Skeletal muscle satellite cell (primary cell): ENCODE measurements at regions not wholly inside any gene's neighbourhood (a gene's known extent, or its start where the extent isn't known, plus 50 kb on each side); places are given as distances from the start of the nearest gene placed in this dataset. TPM values are rescaled to one million over a fixed set of nuclear protein-coding genes. Genes with fewer than 3 reads are reported as not detected.
"Not testable (repeated sequence)": the region's sequence is repeated elsewhere in the genome, so short reads cannot be mapped to it uniquely, and the experiment has no call there.

Source experiments
- H3K27me3 ChIP-seq: 2 replicates; pipeline ENCODE4 v1.7.0; 2013; ENCODE audit warnings: low read length; ENCODE audit not compliant: control insufficient read depth, insufficient read depth
- H3K36me3 ChIP-seq: 2 replicates; pipeline ENCODE4 v1.7.0; 2013; ENCODE audit warnings: mild to moderate bottlenecking, control low read depth, low read length; ENCODE audit not compliant: insufficient read depth
- H3K4me1 ChIP-seq: 2 replicates; pipeline ENCODE4 v1.7.0; 2013; ENCODE audit warnings: low read length; ENCODE audit not compliant: control insufficient read depth, insufficient read depth
- H3K4me2 ChIP-seq: 2 replicates; pipeline ENCODE4 v1.7.0; 2013; ENCODE audit warnings: mild to moderate bottlenecking, low read length
- H3K4me3 ChIP-seq: 2 replicates; pipeline ENCODE4 v1.7.0; 2013; ENCODE audit warnings: low read length
- H3K9ac ChIP-seq: 2 replicates; pipeline ENCODE4 v1.7.0; 2013; ENCODE audit warnings: mild to moderate bottlenecking, low read depth, low read length, moderate library complexity
- H3K9me3 ChIP-seq: replicated peaks from 2 replicates; pipeline ENCODE4 v1.7.0; 2013; ENCODE audit warnings: mild to moderate bottlenecking, control low read depth, low read length
- small RNA-seq: library from RNA; depleted of rRNA; stranded (forward); fragments of <200 nt; gene quantifications from one replicate; pipeline ENCODE3, GENCODE V24; 2012

- not testable (repeated sequence) for H3K36me3 ChIP-seq, H3K9me3 ChIP-seq, H3K4me3 ChIP-seq, H3K4me1 ChIP-seq, H3K9ac ChIP-seq, H3K4me2 ChIP-seq, H3K27me3 ChIP-seq
Measured at GRCh38 chr6:15164855-15165254, 81.0 kb upstream of the JARID2 start.

- Histone ChIP-seq H3K4me3 (no peak overlapping the region), H3K36me3 (no peaks in the 10 kb centered on the region), H3K27me3 (peaks cover 6% of the 10 kb centered on the region), H3K9ac (no peak overlapping the region), H3K4me2 (no peak overlapping the region), H3K4me1 (peaks cover 2% of the 10 kb centered on the region), H3K9me3 (no peaks in the 10 kb centered on the region)
Measured at GRCh38 chr6:15166121-15166520, 79.7 kb upstream of the JARID2 start.

GRCh38 chr6:15170126-15170525, 75.7 kb upstream of the JARID2 start:
- Histone ChIP-seq H3K9me3 (no peaks in the 10 kb centered on the region), H3K27me3 (peaks cover 6% of the 10 kb centered on the region), H3K4me1 (no peaks in the 10 kb centered on the region), H3K4me2 (no peak overlapping the region), H3K36me3 (no peaks in the 10 kb centered on the region), H3K9ac (no peak overlapping the region), H3K4me3 (no peak overlapping the region)

DNA sequence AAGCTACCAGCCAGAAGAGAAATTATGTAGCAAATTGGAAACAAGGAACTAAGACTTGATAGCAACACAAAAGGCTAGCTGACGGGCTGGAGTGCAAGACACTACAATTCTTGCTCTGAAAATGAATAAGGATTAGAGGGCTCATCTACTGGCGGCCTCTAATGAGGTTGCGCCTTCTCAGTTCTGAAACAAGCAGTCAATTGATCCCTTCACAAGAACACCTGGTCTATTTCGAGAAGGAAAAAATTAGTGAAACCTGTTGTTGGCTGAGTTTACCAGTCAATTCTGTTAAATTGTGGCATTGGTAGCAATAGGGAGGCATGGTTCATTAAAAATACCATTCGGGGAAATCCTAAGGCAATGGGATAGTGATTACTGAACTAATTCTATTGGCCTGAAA, 74.8 kb upstream of the JARID2 start:
- no peaks in the 10 kb centered on the region for H3K9me3 ChIP-seq
- H3K4me3 ChIP-seq: no peak overlapping the region
- H3K4me2 ChIP-seq: no peak overlapping the region
- no peaks in the 10 kb centered on the region for H3K4me1 ChIP-seq
- H3K9ac ChIP-seq: no peak overlapping the region
- no peaks in the 10 kb centered on the region for H3K36me3 ChIP-seq
- H3K27me3 ChIP-seq: peaks cover 6% of the 10 kb centered on the region

- H3K4me2 ChIP-seq: no peak overlapping the region
- H3K36me3 ChIP-seq: no peaks in the 10 kb centered on the region
- no peaks in the 10 kb centered on the region for H3K4me1 ChIP-seq
- no peak overlapping the region for H3K9ac ChIP-seq
- H3K9me3 ChIP-seq: no peaks in the 10 kb centered on the region
- H3K27me3 ChIP-seq: no peaks in the 10 kb centered on the region
- H3K4me3 ChIP-seq: no peak overlapping the region
Measured at GRCh38 chr6:15176816-15177370, 69.0 kb upstream of the JARID2 start.

DNA sequence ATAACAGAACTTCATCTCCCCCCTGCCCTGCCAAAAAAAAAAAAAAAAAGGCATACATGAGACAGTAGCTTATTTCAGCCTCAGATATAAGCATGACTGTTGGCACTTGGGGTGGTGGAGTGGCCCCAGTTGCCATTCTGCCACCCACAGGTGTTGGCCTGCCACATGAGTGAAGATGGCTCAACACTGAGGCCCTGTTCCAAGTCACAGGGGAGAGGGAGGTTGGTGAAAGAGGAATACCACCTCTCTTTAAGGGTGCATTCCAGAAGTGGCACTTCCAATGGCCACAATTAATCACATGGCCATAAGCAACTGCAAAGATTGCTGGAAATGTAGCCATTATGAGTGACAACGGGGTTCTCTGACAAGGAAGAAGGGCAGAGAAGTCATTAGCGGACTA, 61.9 kb upstream of the JARID2 start:
- no peaks in the 10 kb centered on the region for H3K4me1 ChIP-seq
- no peak overlapping the region for H3K4me3 ChIP-seq
- no peak overlapping the region for H3K9ac ChIP-seq
- no peak overlapping the region for H3K4me2 ChIP-seq
- no peaks in the 10 kb centered on the region for H3K27me3 ChIP-seq
- no peaks in the 10 kb centered on the region for H3K9me3 ChIP-seq
- H3K36me3 ChIP-seq: no peaks in the 10 kb centered on the region

DNA sequence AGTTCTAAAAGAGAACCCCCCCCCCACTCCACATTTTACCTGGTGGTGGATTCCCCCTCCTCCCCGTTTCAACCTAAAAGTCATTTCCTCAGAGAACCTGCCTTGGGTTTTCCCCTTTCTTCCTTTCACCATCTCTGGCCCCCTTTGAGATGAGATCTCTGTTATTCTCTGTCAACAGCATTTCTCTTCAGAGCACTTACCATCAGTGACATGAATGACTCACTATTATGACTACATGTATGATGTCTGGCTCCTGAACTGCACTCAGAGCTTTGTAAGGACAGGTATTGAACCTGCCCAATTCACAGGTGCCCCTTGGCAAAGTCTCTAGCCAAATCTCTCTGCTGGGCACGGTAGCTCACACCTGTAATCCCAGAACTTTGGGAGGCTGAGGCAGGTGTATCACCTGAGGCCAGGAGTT, 61.4 kb upstream of the JARID2 start:
- Histone ChIP-seq H3K9me3 (no peaks in the 10 kb centered on the region), H3K27me3 (no peaks in the 10 kb centered on the region), H3K4me3 (no peak overlapping the region), H3K4me2 (no peak overlapping the region), H3K4me1 (no peaks in the 10 kb centered on the region), H3K36me3 (no peaks in the 10 kb centered on the region), H3K9ac (no peak overlapping the region)

- H3K36me3 ChIP-seq, H3K4me2 ChIP-seq, H3K4me1 ChIP-seq, H3K4me3 ChIP-seq, H3K9ac ChIP-seq, H3K9me3 ChIP-seq, H3K27me3 ChIP-seq: not testable (repeated sequence)
Measured at GRCh38 chr6:15185111-15185510, 60.8 kb upstream of the JARID2 start.

- not testable (repeated sequence) for H3K27me3 ChIP-seq, H3K9me3 ChIP-seq, H3K36me3 ChIP-seq, H3K4me3 ChIP-seq, H3K4me1 ChIP-seq, H3K9ac ChIP-seq, H3K4me2 ChIP-seq
Measured at GRCh38 chr6:15193451-15193850, 52.4 kb upstream of the JARID2 start.

DNA sequence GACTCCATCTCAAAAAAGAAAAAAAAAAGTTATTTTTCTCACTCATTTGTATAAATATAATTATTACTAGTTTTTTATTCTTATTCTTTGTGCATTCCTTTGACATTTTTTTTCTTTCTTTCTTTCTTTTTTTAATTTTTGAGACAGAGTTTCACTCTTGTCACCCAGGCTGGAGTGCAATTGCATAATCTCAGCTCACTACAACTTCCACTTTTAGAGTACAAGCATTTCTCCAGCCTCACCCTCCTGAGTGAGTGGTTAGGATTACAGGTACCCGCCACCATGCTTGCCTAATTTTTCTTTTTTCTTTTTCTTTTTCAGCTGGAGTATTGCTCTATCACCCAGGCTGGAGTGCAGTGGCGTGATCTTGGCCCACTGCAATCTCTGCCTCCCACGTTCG, 51.4 kb upstream of the JARID2 start:
- H3K4me2 ChIP-seq: no peak overlapping the region
- no peak overlapping the region for H3K4me3 ChIP-seq
- no peaks in the 10 kb centered on the region for H3K27me3 ChIP-seq
- H3K4me1 ChIP-seq: no peaks in the 10 kb centered on the region
- no peaks in the 10 kb centered on the region for H3K9me3 ChIP-seq
- H3K36me3 ChIP-seq: no peaks in the 10 kb centered on the region
- H3K9ac ChIP-seq: no peak overlapping the region

Small RNA genes lying in the stretch of these regions (small RNA-seq; reads per million reads assigned to genes)
- not detected for gene RN7SL332P
- gene RNU6-793P: not detected
